ENCODE measurements at regions not wholly inside any gene's neighbourhood (a gene's known extent, or its start where the extent isn't known, plus 50 kb on each side); places are given as distances from the start of the nearest gene placed in this dataset.

GRCh38 chr2:81839780-81840179 is 1535.2 kb upstream of the LRRTM1 start:
- H3K27me3 ChIP-seq (ENCODE audit: control insufficient read depth, low read length) = no peaks in the 10 kb centered on the region
- H3K4me1 ChIP-seq (ENCODE audit: control insufficient read depth, low read length) = no peaks in the 10 kb centered on the region
- no peak overlapping the region for H3K4me2 ChIP-seq (ENCODE audit: low read length)
- H3K36me3 ChIP-seq (ENCODE audit: control insufficient read depth, low read length) = no peaks in the 10 kb centered on the region
- no peaks in the 10 kb centered on the region for H4K20me1 ChIP-seq (ENCODE audit: control insufficient read depth, insufficient read depth, low read depth, low read length)
- H3F3A ChIP-seq (ENCODE audit: control insufficient read depth, insufficient read depth) = no peaks in the 10 kb centered on the region
- TF ChIP-seq CTCF (IDR thresholded peaks at IDR 0.05; ENCODE audit: low read depth, low read length, poor library complexity, severe bottlenecking) (no peak), EZH2phosphoT487 (IDR thresholded peaks at IDR 0.05; ENCODE audit: borderline replicate concordance, low read length) (no peak)
- H3K79me2 ChIP-seq (ENCODE audit: control insufficient read depth, low read length) = no peaks in the 10 kb centered on the region
- no peaks in the 10 kb centered on the region for H3K9me2 ChIP-seq (replicated peaks; ENCODE audit: control insufficient read depth, low read length)
- no peaks in the 10 kb centered on the region for H3K9me3 ChIP-seq (ENCODE audit: control insufficient read depth, insufficient read depth, low read length)
- no peak overlapping the region for H3K4me3 ChIP-seq (ENCODE audit: low read length)
- H3K27ac ChIP-seq (ENCODE audit: low read depth, low read length) = no peak overlapping the region

- no peaks in the 10 kb centered on the region for H3K9me2 ChIP-seq (replicated peaks; ENCODE audit: control insufficient read depth, low read length)
- no peak overlapping the region for H3K4me3 ChIP-seq (ENCODE audit: low read length)
- no peaks in the 10 kb centered on the region for H3K27me3 ChIP-seq (ENCODE audit: control insufficient read depth, low read length)
- no peaks in the 10 kb centered on the region for H4K20me1 ChIP-seq (ENCODE audit: control insufficient read depth, insufficient read depth, low read depth, low read length)
- no peak overlapping the region for H3K4me2 ChIP-seq (ENCODE audit: low read length)
- H3K9me3 ChIP-seq (ENCODE audit: control insufficient read depth, insufficient read depth, low read length) = no peaks in the 10 kb centered on the region
- no peak overlapping the region for H3K27ac ChIP-seq (ENCODE audit: low read depth, low read length)
- H3K36me3 ChIP-seq (ENCODE audit: control insufficient read depth, low read length) = no peaks in the 10 kb centered on the region
- H3F3A ChIP-seq (ENCODE audit: control insufficient read depth, insufficient read depth) = no peaks in the 10 kb centered on the region
- TF ChIP-seq CTCF (IDR thresholded peaks at IDR 0.05; ENCODE audit: low read depth, low read length, poor library complexity, severe bottlenecking) (no peak), EZH2phosphoT487 (IDR thresholded peaks at IDR 0.05; ENCODE audit: borderline replicate concordance, low read length) (no peak)
- no peaks in the 10 kb centered on the region for H3K79me2 ChIP-seq (ENCODE audit: control insufficient read depth, low read length)
- no peaks in the 10 kb centered on the region for H3K4me1 ChIP-seq (ENCODE audit: control insufficient read depth, low read length)
These were observed 1530.9 kb upstream of the LRRTM1 start for GRCh38 chr2:81835321-81836000.

- H3F3A ChIP-seq (ENCODE audit: control insufficient read depth, insufficient read depth) = no peaks in the 10 kb centered on the region
- H3K9me3 ChIP-seq (ENCODE audit: control insufficient read depth, insufficient read depth, low read length) = no peaks in the 10 kb centered on the region
- H3K27ac ChIP-seq (ENCODE audit: low read depth, low read length) = no peak overlapping the region
- H3K79me2 ChIP-seq (ENCODE audit: control insufficient read depth, low read length) = no peaks in the 10 kb centered on the region
- no peaks in the 10 kb centered on the region for H3K36me3 ChIP-seq (ENCODE audit: control insufficient read depth, low read length)
- H3K4me3 ChIP-seq (ENCODE audit: low read length) = no peak overlapping the region
- no peaks in the 10 kb centered on the region for H4K20me1 ChIP-seq (ENCODE audit: control insufficient read depth, insufficient read depth, low read depth, low read length)
- TF ChIP-seq EZH2phosphoT487 (IDR thresholded peaks at IDR 0.05; ENCODE audit: borderline replicate concordance, low read length) = no peak
- no peak for TF ChIP-seq CTCF (IDR thresholded peaks at IDR 0.05; ENCODE audit: low read depth, low read length, poor library complexity, severe bottlenecking)
- H3K27me3 ChIP-seq (ENCODE audit: control insufficient read depth, low read length) = no peaks in the 10 kb centered on the region
- H3K9me2 ChIP-seq (replicated peaks; ENCODE audit: control insufficient read depth, low read length) = no peaks in the 10 kb centered on the region
- no peak overlapping the region for H3K4me2 ChIP-seq (ENCODE audit: low read length)
- H3K4me1 ChIP-seq (ENCODE audit: control insufficient read depth, low read length) = no peaks in the 10 kb centered on the region
These were observed 1482.3 kb upstream of the LRRTM1 start for GRCh38 chr2:81786811-81787210.

Data from DOHH2 (cell line).